ENCODE measurements at regions not wholly inside any gene's neighbourhood (a gene's known extent, or its start where the extent isn't known, plus 50 kb on each side); places are given as distances from the start of the nearest gene placed in this dataset.

DNA sequence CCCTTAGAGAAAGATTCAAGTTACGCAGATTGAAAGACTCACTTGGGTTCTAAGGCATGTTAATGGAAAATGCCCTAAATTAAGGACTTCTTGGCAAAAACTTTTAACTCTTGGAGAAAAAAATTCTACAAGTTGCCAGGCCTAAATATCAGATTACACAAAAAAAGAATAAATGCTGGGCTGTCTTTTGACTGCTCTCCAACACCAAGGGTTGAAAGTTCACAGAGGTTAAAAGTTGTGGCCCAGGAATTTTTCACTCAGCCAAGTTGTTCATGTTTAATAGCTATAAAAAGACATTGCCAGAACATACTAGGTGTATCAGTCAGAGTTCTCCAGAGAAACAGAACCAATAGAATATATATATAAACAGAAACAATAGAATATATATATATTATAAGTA, 204.3 kb upstream of the ADRA1D start:
- Histone ChIP-seq H3K27ac (ENCODE audit: low read depth, low read length) (no peak overlapping the region), H3K4me1 (ENCODE audit: control insufficient read depth, insufficient read depth, low read length) (peaks cover 10% of the 10 kb centered on the region; the same call in 1 of the 2 replicates), H3K4me3 (ENCODE audit: low read depth, low read length) (no peak overlapping the region), H3K9me3 (ENCODE audit: control insufficient read depth, insufficient read depth, low read length) (no peaks in the 10 kb centered on the region), H3K36me3 (ENCODE audit: control insufficient read depth, insufficient read depth, low read length) (no peaks in the 10 kb centered on the region), H3K27me3 (ENCODE audit: control insufficient read depth, insufficient read depth, low read length) (no peaks in the 10 kb centered on the region), H3K9ac (ENCODE audit: low read depth, low read length) (no peak overlapping the region)

DNA sequence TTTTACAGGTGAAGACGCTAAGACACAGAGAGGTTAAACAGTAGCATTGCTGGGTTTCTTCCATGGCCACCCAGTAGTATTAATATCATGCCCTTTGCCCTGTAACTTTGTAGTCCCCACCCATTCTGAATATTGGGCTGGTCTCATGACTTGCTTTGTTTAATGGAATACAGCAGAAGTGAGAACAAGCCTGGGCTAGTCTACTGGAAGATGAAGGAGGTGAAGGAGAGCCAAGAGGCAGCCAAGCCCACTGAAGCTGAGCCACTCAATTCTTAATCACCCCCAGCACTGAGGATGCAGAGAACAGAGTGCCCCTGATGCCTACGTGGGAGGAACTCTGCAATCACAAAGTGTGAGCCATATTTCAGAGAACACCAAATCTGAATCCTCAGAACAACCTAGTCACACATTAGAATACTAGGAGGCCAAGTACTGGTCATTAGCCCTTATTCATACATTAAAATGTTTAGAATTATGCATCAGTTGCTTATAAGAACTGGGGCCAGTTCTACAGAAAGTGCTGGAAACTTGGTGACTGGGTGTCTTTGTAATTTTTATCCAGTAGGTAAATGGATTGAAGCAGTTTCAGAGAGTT, 202.5 kb upstream of the ADRA1D start:
- Histone ChIP-seq H3K27me3 (ENCODE audit: control insufficient read depth, insufficient read depth, low read length) (no peaks in the 10 kb centered on the region), H3K9me3 (ENCODE audit: control insufficient read depth, insufficient read depth, low read length) (no peaks in the 10 kb centered on the region), H3K27ac (ENCODE audit: low read depth, low read length) (no peak overlapping the region), H3K9ac (ENCODE audit: low read depth, low read length) (no peak overlapping the region), H3K4me3 (ENCODE audit: low read depth, low read length) (no peak overlapping the region), H3K36me3 (ENCODE audit: control insufficient read depth, insufficient read depth, low read length) (no peaks in the 10 kb centered on the region), H3K4me1 (ENCODE audit: control insufficient read depth, insufficient read depth, low read length) (no peaks in the 10 kb centered on the region; the same call in 1 of the 2 replicates)

DNA sequence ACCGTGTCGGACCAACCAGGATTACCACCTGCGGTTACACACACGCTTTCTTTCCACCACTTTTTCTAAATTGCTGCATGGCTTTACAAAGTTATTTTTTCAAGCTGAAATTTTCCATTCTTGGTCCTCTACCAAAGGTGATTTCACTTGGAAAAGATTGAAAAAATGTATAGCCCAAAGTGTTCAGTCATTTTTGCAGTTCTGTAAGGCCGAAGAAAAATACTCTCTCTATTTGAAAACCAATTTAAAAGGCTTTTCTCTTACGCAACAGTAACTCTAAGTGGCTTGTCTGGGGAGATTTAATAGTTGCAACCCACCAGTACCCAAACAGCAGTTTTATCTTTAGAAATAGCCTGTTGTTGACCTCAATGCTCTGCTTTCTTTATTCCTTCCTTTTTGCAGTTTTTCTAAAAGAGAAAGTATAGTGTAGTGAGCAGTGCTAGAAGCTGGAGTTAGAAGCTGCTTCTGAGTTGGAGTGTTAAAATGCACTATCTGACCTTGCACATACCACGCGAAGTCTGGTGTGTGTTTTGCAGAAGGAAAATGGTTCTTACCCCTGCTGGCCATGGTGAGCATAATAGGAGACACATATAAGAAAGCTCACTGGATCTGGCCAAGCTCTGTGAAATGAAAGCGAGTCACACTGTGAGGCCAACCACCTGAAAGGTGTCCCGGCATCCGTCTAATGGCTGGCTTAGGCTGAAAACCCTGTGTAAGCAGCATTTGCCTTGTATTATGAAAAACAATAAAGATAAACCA, 201.0 kb upstream of the ADRA1D start:
- H3K36me3 ChIP-seq (ENCODE audit: control insufficient read depth, insufficient read depth, low read length), result no peaks in the 10 kb centered on the region
- H3K27ac ChIP-seq (ENCODE audit: low read depth, low read length), result no peak overlapping the region
- H3K9ac ChIP-seq (ENCODE audit: low read depth, low read length), result no peak overlapping the region
- no peak overlapping the region for H3K4me3 ChIP-seq (ENCODE audit: low read depth, low read length)
- no peaks in the 10 kb centered on the region for H3K27me3 ChIP-seq (ENCODE audit: control insufficient read depth, insufficient read depth, low read length)
- no peaks in the 10 kb centered on the region for H3K9me3 ChIP-seq (ENCODE audit: control insufficient read depth, insufficient read depth, low read length)
- no peaks in the 10 kb centered on the region for H3K4me1 ChIP-seq (ENCODE audit: control insufficient read depth, insufficient read depth, low read length)

DNA sequence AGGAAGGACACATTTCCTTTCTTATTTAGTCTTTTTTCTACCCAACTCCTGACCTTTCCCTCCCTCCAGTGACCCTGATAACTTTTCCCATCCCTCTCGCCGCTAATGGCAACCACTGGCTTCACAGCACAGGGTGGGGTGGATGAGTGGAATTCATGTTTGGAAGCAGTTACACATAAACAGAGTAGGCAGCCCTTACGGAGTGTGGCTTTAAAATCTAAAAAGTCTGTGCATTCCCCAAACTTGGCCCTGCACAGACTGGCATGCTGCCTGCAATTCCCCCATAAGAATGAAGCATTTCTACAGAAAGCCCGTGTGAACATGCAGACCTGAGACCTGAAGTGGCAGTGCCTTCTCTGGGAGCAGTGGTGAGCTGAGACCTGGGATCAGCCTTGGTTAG, 196.7 kb upstream of the ADRA1D start:
- no peaks in the 10 kb centered on the region for H3K9me3 ChIP-seq (ENCODE audit: control insufficient read depth, insufficient read depth, low read length)
- H3K36me3 ChIP-seq (ENCODE audit: control insufficient read depth, insufficient read depth, low read length), result no peaks in the 10 kb centered on the region
- no peak overlapping the region for H3K9ac ChIP-seq (ENCODE audit: low read depth, low read length)
- no peaks in the 10 kb centered on the region for H3K4me1 ChIP-seq (ENCODE audit: control insufficient read depth, insufficient read depth, low read length)
- H3K27me3 ChIP-seq (ENCODE audit: control insufficient read depth, insufficient read depth, low read length), result no peaks in the 10 kb centered on the region
- no peak overlapping the region for H3K27ac ChIP-seq (ENCODE audit: low read depth, low read length)
- H3K4me3 ChIP-seq (ENCODE audit: low read depth, low read length), result no peak overlapping the region

DNA sequence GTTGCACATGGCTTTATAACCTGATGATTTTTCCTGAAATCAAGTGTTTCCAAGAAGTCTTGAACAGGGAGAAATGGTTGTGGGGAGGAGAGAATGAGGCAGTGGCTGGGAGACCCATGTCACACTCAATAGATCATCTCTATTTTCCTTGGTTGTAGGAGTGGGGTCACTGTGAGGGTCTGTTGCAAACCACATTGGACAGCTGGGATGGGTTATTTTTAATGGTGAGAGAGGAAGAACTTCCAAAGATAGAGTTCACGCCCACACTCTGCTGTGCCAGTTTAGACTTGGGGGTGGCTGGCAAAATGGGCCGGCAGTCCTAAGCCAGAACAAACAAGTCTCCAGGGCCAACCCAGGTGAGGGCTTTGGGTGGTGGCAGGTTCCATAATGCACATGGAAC, 196.2 kb upstream of the ADRA1D start:
- no peaks in the 10 kb centered on the region for H3K36me3 ChIP-seq (ENCODE audit: control insufficient read depth, insufficient read depth, low read length)
- H3K27me3 ChIP-seq (ENCODE audit: control insufficient read depth, insufficient read depth, low read length), result no peaks in the 10 kb centered on the region
- no peak overlapping the region for H3K27ac ChIP-seq (ENCODE audit: low read depth, low read length)
- no peak overlapping the region for H3K9ac ChIP-seq (ENCODE audit: low read depth, low read length)
- no peak overlapping the region for H3K4me3 ChIP-seq (ENCODE audit: low read depth, low read length)
- no peaks in the 10 kb centered on the region for H3K9me3 ChIP-seq (ENCODE audit: control insufficient read depth, insufficient read depth, low read length)
- H3K4me1 ChIP-seq (ENCODE audit: control insufficient read depth, insufficient read depth, low read length), result no peaks in the 10 kb centered on the region

DNA sequence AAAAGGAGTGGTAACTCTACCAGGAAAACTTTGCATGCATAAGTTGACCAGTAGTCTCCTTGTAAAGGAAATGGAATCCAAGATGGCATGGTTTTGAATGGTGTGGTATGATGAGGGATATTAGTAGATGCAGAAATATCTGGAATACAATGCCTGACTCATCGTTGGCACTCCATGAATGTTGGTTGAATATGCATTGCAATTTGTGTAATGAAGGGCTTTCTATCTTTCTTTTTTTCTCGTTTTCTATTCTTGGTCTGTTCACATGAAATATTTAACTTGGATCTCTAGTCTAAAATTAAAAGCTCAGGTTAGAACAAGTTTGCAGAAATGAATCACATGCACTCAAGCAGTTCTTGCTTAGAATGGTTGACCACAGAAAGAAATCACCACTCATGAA, 195.3 kb upstream of the ADRA1D start:
- H3K4me1 ChIP-seq (ENCODE audit: control insufficient read depth, insufficient read depth, low read length), result no peaks in the 10 kb centered on the region
- no peak overlapping the region for H3K9ac ChIP-seq (ENCODE audit: low read depth, low read length)
- H3K9me3 ChIP-seq (ENCODE audit: control insufficient read depth, insufficient read depth, low read length), result no peaks in the 10 kb centered on the region
- no peaks in the 10 kb centered on the region for H3K27me3 ChIP-seq (ENCODE audit: control insufficient read depth, insufficient read depth, low read length)
- H3K27ac ChIP-seq (ENCODE audit: low read depth, low read length), result no peak overlapping the region
- H3K36me3 ChIP-seq (ENCODE audit: control insufficient read depth, insufficient read depth, low read length), result no peaks in the 10 kb centered on the region
- H3K4me3 ChIP-seq (ENCODE audit: low read depth, low read length), result no peak overlapping the region

DNA sequence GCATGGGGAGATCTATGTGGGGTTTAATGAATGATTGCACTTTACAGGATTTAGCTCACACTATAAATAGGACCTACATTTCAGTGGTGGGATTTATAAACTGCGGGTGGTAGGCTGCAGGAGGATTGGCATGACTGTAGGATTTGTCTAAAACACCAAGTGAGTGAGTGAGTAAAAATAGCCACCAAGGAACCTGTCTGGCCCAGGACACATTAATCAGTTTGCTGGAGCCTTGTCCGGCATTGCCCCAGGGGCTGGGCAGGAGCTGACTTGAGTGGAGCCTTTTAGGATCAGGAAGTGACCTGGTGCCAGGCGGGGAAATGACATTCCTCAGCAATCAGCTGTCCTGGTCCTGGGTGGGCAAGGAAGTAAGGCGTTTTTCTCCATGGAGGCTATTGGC, 193.9 kb upstream of the ADRA1D start:
- Histone ChIP-seq H3K36me3 (ENCODE audit: control insufficient read depth, insufficient read depth, low read length) (no peaks in the 10 kb centered on the region), H3K9ac (ENCODE audit: low read depth, low read length) (no peak overlapping the region), H3K4me1 (ENCODE audit: control insufficient read depth, insufficient read depth, low read length) (no peaks in the 10 kb centered on the region), H3K27ac (ENCODE audit: low read depth, low read length) (no peak overlapping the region), H3K4me3 (ENCODE audit: low read depth, low read length) (no peak overlapping the region), H3K9me3 (ENCODE audit: control insufficient read depth, insufficient read depth, low read length) (no peaks in the 10 kb centered on the region), H3K27me3 (ENCODE audit: control insufficient read depth, insufficient read depth, low read length) (no peaks in the 10 kb centered on the region)

DNA sequence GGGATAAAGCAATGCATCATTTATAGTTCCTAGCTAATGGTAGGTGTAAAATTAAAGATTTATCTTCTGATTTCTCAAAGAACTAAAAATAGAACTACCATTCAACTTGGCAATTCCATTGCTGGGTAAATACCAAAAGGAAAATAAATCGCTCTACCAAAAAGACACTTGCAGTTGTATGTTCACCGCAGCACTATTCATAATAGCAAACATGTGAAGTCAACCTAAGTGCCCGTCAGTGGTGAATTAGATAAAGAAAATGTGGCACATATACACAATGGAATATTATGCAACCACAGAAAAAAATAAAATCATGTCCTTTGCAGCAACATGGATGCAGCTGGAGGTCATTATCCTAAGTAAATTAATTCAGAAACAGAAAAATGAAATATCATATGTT, 192.8 kb upstream of the ADRA1D start:
- H3K36me3 ChIP-seq (ENCODE audit: control insufficient read depth, insufficient read depth, low read length), result no peaks in the 10 kb centered on the region

DNA sequence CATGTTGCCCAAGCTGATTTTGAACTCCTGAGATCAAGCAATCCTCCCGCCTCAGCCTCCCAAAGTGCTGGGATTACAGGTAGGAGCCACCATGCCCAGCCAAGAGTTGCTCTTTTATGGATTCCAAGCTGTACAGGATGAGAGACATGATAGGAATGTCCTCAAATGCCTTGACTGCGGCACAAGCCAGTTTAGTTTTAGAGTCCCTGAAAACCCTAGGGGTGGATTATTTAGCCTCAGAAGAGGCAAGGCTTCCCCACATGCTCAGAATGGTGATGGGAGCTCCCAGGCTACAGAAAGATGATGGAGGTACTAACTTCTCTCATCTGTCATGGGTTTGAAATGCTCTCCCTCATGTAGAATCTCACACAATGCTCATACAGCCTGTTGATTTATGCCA, 192.1 kb upstream of the ADRA1D start:
- Histone ChIP-seq H3K27ac (ENCODE audit: low read depth, low read length) (no peak overlapping the region), H3K36me3 (ENCODE audit: control insufficient read depth, insufficient read depth, low read length) (no peaks in the 10 kb centered on the region), H3K9ac (ENCODE audit: low read depth, low read length) (no peak overlapping the region), H3K27me3 (ENCODE audit: control insufficient read depth, insufficient read depth, low read length) (no peaks in the 10 kb centered on the region), H3K4me3 (ENCODE audit: low read depth, low read length) (no peak overlapping the region), H3K9me3 (ENCODE audit: control insufficient read depth, insufficient read depth, low read length) (no peaks in the 10 kb centered on the region), H3K4me1 (ENCODE audit: control insufficient read depth, insufficient read depth, low read length) (no peaks in the 10 kb centered on the region)

More for the DNA sequence above, 192.8 kb upstream of the ADRA1D start:
- H3K4me1 ChIP-seq (ENCODE audit: control insufficient read depth, insufficient read depth, low read length), result no peaks in the 10 kb centered on the region
- H3K4me3 ChIP-seq (ENCODE audit: low read depth, low read length), result no peak overlapping the region
- no peak overlapping the region for H3K9ac ChIP-seq (ENCODE audit: low read depth, low read length)
- H3K9me3 ChIP-seq (ENCODE audit: control insufficient read depth, insufficient read depth, low read length), result no peaks in the 10 kb centered on the region
- H3K27me3 ChIP-seq (ENCODE audit: control insufficient read depth, insufficient read depth, low read length), result no peaks in the 10 kb centered on the region
- H3K27ac ChIP-seq (ENCODE audit: low read depth, low read length), result no peak overlapping the region

DNA sequence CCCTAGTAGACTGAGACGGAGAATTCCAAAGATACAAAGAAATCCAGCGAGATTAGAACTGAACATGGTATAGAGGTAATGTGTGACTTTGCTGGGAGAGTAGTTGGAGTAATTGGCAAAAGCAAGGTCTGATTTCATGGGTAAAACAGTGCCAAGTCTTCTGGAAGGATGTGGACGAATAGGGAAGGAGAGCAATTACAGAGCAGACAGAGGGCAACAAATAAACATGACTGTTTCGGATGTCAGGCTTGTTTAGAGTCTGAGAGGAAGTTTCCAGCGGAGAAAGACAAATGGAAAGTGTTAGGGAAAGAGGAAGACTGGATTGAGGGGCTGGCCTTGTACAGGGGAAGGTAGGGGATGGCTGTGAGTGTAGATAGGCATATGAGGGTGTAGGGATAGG, 190.4 kb upstream of the ADRA1D start:
- H3K4me1 ChIP-seq (ENCODE audit: control insufficient read depth, insufficient read depth, low read length), result no peaks in the 10 kb centered on the region
- H3K27me3 ChIP-seq (ENCODE audit: control insufficient read depth, insufficient read depth, low read length), result no peaks in the 10 kb centered on the region
- H3K9me3 ChIP-seq (ENCODE audit: control insufficient read depth, insufficient read depth, low read length), result no peaks in the 10 kb centered on the region
- H3K9ac ChIP-seq (ENCODE audit: low read depth, low read length), result no peak overlapping the region
- no peak overlapping the region for H3K4me3 ChIP-seq (ENCODE audit: low read depth, low read length)
- no peak overlapping the region for H3K27ac ChIP-seq (ENCODE audit: low read depth, low read length)
- no peaks in the 10 kb centered on the region for H3K36me3 ChIP-seq (ENCODE audit: control insufficient read depth, insufficient read depth, low read length)

DNA sequence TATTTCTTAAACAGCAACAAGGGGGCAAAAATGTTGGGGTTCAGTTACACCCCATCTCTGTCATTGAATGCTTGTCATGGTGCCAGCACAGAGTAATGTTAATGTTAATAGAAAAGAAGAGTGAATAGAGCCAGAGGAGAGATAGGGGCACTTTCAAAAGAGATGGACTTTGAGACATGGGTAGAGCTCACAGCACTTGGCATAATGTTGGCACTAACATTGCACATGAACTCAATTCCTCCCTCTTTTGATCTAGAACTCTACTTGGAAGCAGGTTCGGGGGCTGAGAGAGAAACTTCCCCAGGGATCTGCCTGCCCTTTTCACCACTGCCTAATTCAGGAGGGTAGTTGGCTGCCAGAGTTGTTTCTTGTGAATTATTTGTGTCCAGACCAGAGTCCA, 188.0 kb upstream of the ADRA1D start:
- Histone ChIP-seq H3K36me3 (ENCODE audit: control insufficient read depth, insufficient read depth, low read length) (no peaks in the 10 kb centered on the region), H3K9me3 (ENCODE audit: control insufficient read depth, insufficient read depth, low read length) (no peaks in the 10 kb centered on the region), H3K27ac (ENCODE audit: low read depth, low read length) (no peak overlapping the region), H3K27me3 (ENCODE audit: control insufficient read depth, insufficient read depth, low read length) (no peaks in the 10 kb centered on the region), H3K9ac (ENCODE audit: low read depth, low read length) (no peak overlapping the region), H3K4me1 (ENCODE audit: control insufficient read depth, insufficient read depth, low read length) (no peaks in the 10 kb centered on the region), H3K4me3 (ENCODE audit: low read depth, low read length) (no peak overlapping the region)
